Choroid plexus epithelial cell (primary cell): ENCODE measurements at regions not wholly inside any gene's neighbourhood (a gene's known extent, or its start where the extent isn't known, plus 50 kb on each side); places are given as distances from the start of the nearest gene placed in this dataset.
"Not testable (repeated sequence)": the region's sequence is repeated elsewhere in the genome, so short reads cannot be mapped to it uniquely, and the experiment has no call there.

Experiments used
- DNase-seq: peaks from one replicate; pipeline ENCODE4 v3.0.0-alpha.2; 2010; ENCODE audit warnings: low read depth
- H3K4me3 ChIP-seq: 2 replicates; pipeline ENCODE4 v1.5.1; 2011; ENCODE audit warnings: low read depth, mild to moderate bottlenecking, control low read depth, low read length, moderate library complexity
- CTCF ChIP-seq: conservative IDR thresholded peaks from 2 replicates; pipeline ENCODE4 v1.5.1; 2011; ENCODE audit warnings: low read depth, mild to moderate bottlenecking, control low read depth, inconsistent platforms, low read length, moderate library complexity

- no peak for TF ChIP-seq CTCF
- no peak for DNase-seq
- H3K4me3 ChIP-seq, result no peak overlapping the region
Measured at GRCh38 chr12:32983332-32983731, 86.8 kb upstream of the PKP2 start.

GRCh38 chr12:32981139-32981538 is 84.6 kb upstream of the PKP2 start:
- H3K4me3 ChIP-seq, result no peak overlapping the region
- no peak for DNase-seq
- no peak for TF ChIP-seq CTCF

GRCh38 chr12:32975122-32975521 is 78.5 kb upstream of the PKP2 start:
- no peak overlapping the region for H3K4me3 ChIP-seq
- no peak for TF ChIP-seq CTCF
- no peak for DNase-seq

- H3K4me3 ChIP-seq, result no peak overlapping the region
- TF ChIP-seq CTCF, result no peak
- no peak for DNase-seq
Measured at GRCh38 chr12:32970465-32971110, 74.0 kb upstream of the PKP2 start.

GRCh38 chr12:32964981-32965585 is 68.5 kb upstream of the PKP2 start:
- no peak for DNase-seq
- TF ChIP-seq CTCF, result no peak
- no peak overlapping the region for H3K4me3 ChIP-seq

- H3K4me3 ChIP-seq, DNase-seq: not testable (repeated sequence)
Measured at GRCh38 chr12:32956418-32956817, 59.8 kb upstream of the PKP2 start.

- TF ChIP-seq CTCF, result no peak
- DNase-seq, result no peak
- H3K4me3 ChIP-seq, result no peak overlapping the region
Measured at GRCh38 chr12:32952681-32953080, 56.1 kb upstream of the PKP2 start.
